Retinal pigment epithelial cell (primary cell): ENCODE measurements at regions not wholly inside any gene's neighbourhood (a gene's known extent, or its start where the extent isn't known, plus 50 kb on each side); places are given as distances from the start of the nearest gene placed in this dataset.

Experiments
- DNase-seq: peaks from one replicate; pipeline ENCODE4 v3.0.0-alpha.2; 2010; ENCODE audit warnings: low read depth
- H3K4me3 ChIP-seq: 2 replicates; pipeline ENCODE4 v1.5.1; 2011; ENCODE audit warnings: mild to moderate bottlenecking, low read length, control low read depth, moderate library complexity
- CTCF ChIP-seq: conservative IDR thresholded peaks from 2 replicates; pipeline ENCODE4 v1.5.1; 2011; ENCODE audit warnings: low read depth, low read length, control low read depth, inconsistent platforms

- DNase-seq, result no peak
- H3K4me3 ChIP-seq, result no peak overlapping the region
- no peak for TF ChIP-seq CTCF
These were observed 549.3 kb upstream of the PSMD7 start for GRCh38 chr16:73747328-73747727.

- no peak overlapping the region for H3K4me3 ChIP-seq
- DNase-seq, result no peak
- no peak for TF ChIP-seq CTCF
These were observed 550.1 kb upstream of the PSMD7 start for GRCh38 chr16:73746554-73746953.

GRCh38 chr16:73743665-73744496, 552.7 kb upstream of the PSMD7 start:
- no peak overlapping the region for H3K4me3 ChIP-seq
- TF ChIP-seq CTCF, result peak; percentile 11
- no peak for DNase-seq

- TF ChIP-seq CTCF, result no peak
- no peak overlapping the region for H3K4me3 ChIP-seq
- no peak for DNase-seq
These were observed 557.4 kb upstream of the PSMD7 start for GRCh38 chr16:73739049-73739769.

GRCh38 chr16:73738266-73738665, 558.3 kb upstream of the PSMD7 start:
- no peak for DNase-seq
- H3K4me3 ChIP-seq, result no peak overlapping the region
- no peak for TF ChIP-seq CTCF

GRCh38 chr16:73737637-73738036, 559.0 kb upstream of the PSMD7 start:
- no peak for DNase-seq
- no peak overlapping the region for H3K4me3 ChIP-seq
- TF ChIP-seq CTCF, result no peak

GRCh38 chr16:73735954-73736353, 560.7 kb upstream of the PSMD7 start:
- H3K4me3 ChIP-seq, result no peak overlapping the region
- no peak for TF ChIP-seq CTCF
- no peak for DNase-seq
